SK-N-SH (cell line): ENCODE measurements at regions not wholly inside any gene's neighbourhood (a gene's known extent, or its start where the extent isn't known, plus 50 kb on each side); places are given as distances from the start of the nearest gene placed in this dataset.

Experiments used
- CTCF ChIA-PET: fragments of 300-600, 350-600 bp; formaldehyde crosslinking; extraction: SDS; loops from one replicate; lab custom pipeline; 2021; lab: Yijun Ruan, JAX
- POLR2A ChIA-PET: fragments of 350-600 bp; sonication (Branson Sonifier 250); formaldehyde crosslinking; extraction: SDS; loops from one replicate; lab custom pipeline; 2020; ENCODE audit warnings: antibody characterized with exemption, inconsistent platforms; lab: Yijun Ruan, JAX
- DNase-seq: peaks from one replicate; pipeline ENCODE4 v3.0.0; 2012
- H2AFZ ChIP-seq: fragments of 200-600 bp; sonication (generic); 2 replicates; pipeline ENCODE4 v1.8.1; 2016; ENCODE audit warnings: antibody characterized with exemption, mild to moderate bottlenecking, low read depth
- H3F3A ChIP-seq: fragments of 200-600 bp; sonication (generic); replicated peaks from 2 replicates; pipeline ENCODE3; 2016; ENCODE audit warnings: antibody characterized with exemption, mild to moderate bottlenecking; ENCODE audit not compliant: insufficient read depth
- H3K27ac ChIP-seq, 2 experiments: fragments of 200-500 bp in 1 of 2; fragments of 200-600 bp in 1 of 2; sonication (Bioruptor generic) in 1 of 2; sonication (generic), shearing (Covaris generic) in 1 of 2; 2 replicates each; pipeline versions ENCODE4 v1.5.1 to v1.6.1; 2014 to 2016; ENCODE audit warnings: low read depth in 2 of 2, inconsistent platforms in 1 of 2, low read length in 1 of 2, mild to moderate bottlenecking in 1 of 2, mixed read lengths in 1 of 2
- H3K27me3 ChIP-seq: fragments of 200-600 bp; sonication (generic), shearing (Covaris generic); 2 replicates; pipeline ENCODE4 v1.6.1; 2016; ENCODE audit warnings: mixed run types; ENCODE audit not compliant: insufficient read depth
- H3K36me3 ChIP-seq, 2 experiments: fragments of 200-500 bp in 1 of 2; fragments of 200-600 bp in 1 of 2; sonication (Bioruptor generic) in 1 of 2; sonication (generic) in 1 of 2; replicated peaks in 1 of 2; 2 replicates each; pipeline versions ENCODE3 to v1.5.1; 2014 to 2016; ENCODE audit warnings: low read length in 1 of 2, mild to moderate bottlenecking in 1 of 2; ENCODE audit not compliant: insufficient read depth in 2 of 2, control insufficient read depth in 1 of 2
- H3K4me1 ChIP-seq, 2 experiments: fragments of 200-500 bp in 1 of 2; fragments of 200-600 bp in 1 of 2; sonication (Bioruptor generic) in 1 of 2; sonication (generic), shearing (Covaris generic) in 1 of 2; 2 replicates each; pipeline versions ENCODE4 v1.5.1 to v1.6.1; 2014 to 2016; ENCODE audit warnings: low read depth in 1 of 2, low read length in 1 of 2, mixed run types in 1 of 2; ENCODE audit not compliant: insufficient read depth in 2 of 2, control insufficient read depth in 1 of 2
- H3K4me2 ChIP-seq: fragments of 200-600 bp; sonication (generic), shearing (Covaris generic); 2 replicates; pipeline ENCODE4 v1.6.1; 2017; ENCODE audit warnings: mixed run types
- H3K4me3 ChIP-seq, 2 experiments: fragments of 200-500 bp in 1 of 2; fragments of 200-600 bp in 1 of 2; sonication (Bioruptor generic) in 1 of 2; sonication (generic), shearing (Covaris generic) in 1 of 2; 2 replicates each; pipeline versions ENCODE4 v1.5.1 to v1.8.1; 2014 to 2016; ENCODE audit warnings: low read depth in 2 of 2, inconsistent platforms in 1 of 2, low read length in 1 of 2, mild to moderate bottlenecking in 1 of 2, mixed read lengths in 1 of 2, moderate library complexity in 1 of 2
- H3K79me2 ChIP-seq: fragments of 200-600 bp; sonication (generic); 2 replicates; pipeline ENCODE4 v1.8.1; 2017; ENCODE audit warnings: mild to moderate bottlenecking; ENCODE audit not compliant: insufficient read depth
- H3K9ac ChIP-seq: fragments of 200-600 bp; sonication (generic); 2 replicates; pipeline ENCODE4 v1.6.1; 2017; ENCODE audit warnings: mixed run types
- H3K9me2 ChIP-seq: fragments of 200-600 bp; sonication (generic); 2 replicates; pipeline ENCODE4 v1.6.1; 2017; ENCODE audit warnings: mixed run types
- H3K9me3 ChIP-seq: fragments of 200-600 bp; sonication (generic); 2 replicates; pipeline ENCODE4 v1.6.1; 2017; ENCODE audit warnings: mixed run types, mild to moderate bottlenecking, moderate library complexity
- H4K20me1 ChIP-seq: fragments of 200-600 bp; sonication (generic); 2 replicates; pipeline ENCODE4 v1.6.1; 2017; ENCODE audit warnings: mild to moderate bottlenecking, mixed run types; ENCODE audit not compliant: insufficient read depth
- CHD2 ChIP-seq: fragments of 150-350 bp; IDR thresholded peaks from 2 replicates; pipeline ENCODE4 v1.6.1; 2018; ENCODE audit warnings: low read length; ENCODE audit not compliant: partially characterized antibody
- GABPA ChIP-seq: IDR thresholded peaks from 2 replicates; pipeline ENCODE4 v1.4.0; 2012; ENCODE audit warnings: low read depth, mild to moderate bottlenecking
- GATA2 ChIP-seq: sonication (generic); formaldehyde crosslinking; IDR thresholded peaks from 2 replicates; pipeline ENCODE4 v1.5.0; 2020; ENCODE audit warnings: mild to moderate bottlenecking, missing genetic modification reagents
- MEF2A ChIP-seq: IDR thresholded peaks from 2 replicates; pipeline ENCODE4 v1.4.0; 2012; ENCODE audit warnings: low read depth, borderline replicate concordance
- NRF1 ChIP-seq: IDR thresholded peaks from 2 replicates; pipeline ENCODE4 v1.6.1; 2012; ENCODE audit warnings: low read depth, mild to moderate bottlenecking, low read length
- PBX3 ChIP-seq: IDR thresholded peaks from 2 replicates; pipeline ENCODE4; 2012
- RAD21 ChIP-seq: IDR thresholded peaks from 2 replicates; pipeline ENCODE4 v1.6.1; 2012; ENCODE audit warnings: mild to moderate bottlenecking, low read length
- TAF1 ChIP-seq: IDR thresholded peaks from 2 replicates; pipeline ENCODE4 v1.6.1; 2012; ENCODE audit warnings: low read depth, mild to moderate bottlenecking, low read length, moderate library complexity, borderline replicate concordance
- TEAD4 ChIP-seq: IDR thresholded peaks from 2 replicates; pipeline ENCODE4 v1.4.0; 2012; ENCODE audit warnings: mild to moderate bottlenecking, borderline replicate concordance; ENCODE audit not compliant: insufficient read depth
- USF1 ChIP-seq: IDR thresholded peaks from 2 replicates; pipeline ENCODE4 v1.4.0; 2012; ENCODE audit warnings: low read depth, borderline replicate concordance
- WGBS: methylation state at CpG from one replicate; pipeline ENCODE4 v1.1.6; 2017; ENCODE audit warnings: low lambda C conversion rate; 5-methylcytosine and 5-hydroxymethylcytosine counted together

- DNase-seq: no peak
- Histone ChIP-seq H3K4me2 (no peak overlapping the region), H3K79me2 (no peaks in the 10 kb centered on the region), H3K27me3 (no peaks in the 10 kb centered on the region), H3F3A (no peaks in the 10 kb centered on the region), H3K9me2 (no peaks in the 10 kb centered on the region), H4K20me1 (no peaks in the 10 kb centered on the region), H3K4me3 (no peak overlapping the region), H3K9me3 (no peaks in the 10 kb centered on the region), H3K9ac (no peak overlapping the region), H2AFZ (no peak overlapping the region), H3K36me3 (no peaks in the 10 kb centered on the region), H3K4me1 (no peaks in the 10 kb centered on the region), H3K27ac (no peak overlapping the region)
- no peak for TF ChIP-seq NRF1
- no peak for TF ChIP-seq RAD21
- no peak for TF ChIP-seq GATA2 (CRISPR knock-in tag)
- TF ChIP-seq GABPA: no peak
- TF ChIP-seq CHD2: no peak
- no peak for TF ChIP-seq TAF1
- TF ChIP-seq PBX3: no peak
- no peak for TF ChIP-seq USF1
- ChIA-PET CTCF (no interaction called here), POLR2A (interaction anchor here (0.6 kb wide), 1 partner anchor 18 kb away, joined by 3 read pairs; no protein-coding TSS in a partner anchor)
- WGBS: 3% methylated on average over 7 of the region's 7 CpGs
Observed at GRCh38 chr7:49389871-49390479, 383.5 kb upstream of the VWC2 start.

- no peaks in the 10 kb centered on the region for H3K79me2 ChIP-seq
- ChIA-PET CTCF (no interaction called here), POLR2A (no interaction called here)
- H3K27me3 ChIP-seq: no peaks in the 10 kb centered on the region
- no peaks in the 10 kb centered on the region for H3K9me2 ChIP-seq
- H3F3A ChIP-seq: no peaks in the 10 kb centered on the region
- no peak overlapping the region for H3K4me2 ChIP-seq
- no peaks in the 10 kb centered on the region for H3K9me3 ChIP-seq
- no peaks in the 10 kb centered on the region for H3K4me1 ChIP-seq
- no peak overlapping the region for H3K27ac ChIP-seq
- H3K4me3 ChIP-seq: no peak overlapping the region
- H3K36me3 ChIP-seq: no peaks in the 10 kb centered on the region
- no peak for DNase-seq
- no peaks in the 10 kb centered on the region for H4K20me1 ChIP-seq
- H2AFZ ChIP-seq: no peak overlapping the region
- 2% methylated on average over 4 of the region's 4 CpGs for WGBS
- no peak overlapping the region for H3K9ac ChIP-seq
- TF ChIP-seq MEF2A: no peak
- TF ChIP-seq USF1: no peak
- no peak for TF ChIP-seq TEAD4
Observed at GRCh38 chr7:49396229-49396628, 377.2 kb upstream of the VWC2 start.
